GM21786 (cell line): ENCODE measurements at regions not wholly inside any gene's neighbourhood (a gene's known extent, or its start where the extent isn't known, plus 50 kb on each side); places are given as distances from the start of the nearest gene placed in this dataset.

ENCODE experiments used
- ATAC-seq: cut with Tn5 transposase; IDR thresholded peaks from one replicate; pipeline ENCODE4 v1.9.1; 2021; ENCODE audit not compliant: unreplicated experiment

GRCh38 chr17:77494664-77495435 lies 354.1 kb downstream of the SEC14L1 start:
- no peak for ATAC-seq

GRCh38 chr17:77495575-77495974 lies 354.8 kb downstream of the SEC14L1 start:
- ATAC-seq, result no peak

GRCh38 chr17:77496401-77496801 lies 355.6 kb downstream of the SEC14L1 start:
- no peak for ATAC-seq

GRCh38 chr17:77496831-77497577 lies 356.2 kb downstream of the SEC14L1 start:
- ATAC-seq, result no peak

- no peak for ATAC-seq
Observed at GRCh38 chr17:77497578-77497934, 356.8 kb downstream of the SEC14L1 start.

GRCh38 chr17:77498091-77498741 lies 357.4 kb downstream of the SEC14L1 start:
- ATAC-seq, result no peak

GRCh38 chr17:77498791-77499698 lies 358.3 kb downstream of the SEC14L1 start:
- no peak for ATAC-seq

- ATAC-seq, result no peak
Observed at GRCh38 chr17:77499699-77500435, 359.1 kb downstream of the SEC14L1 start.

GRCh38 chr17:77501101-77501566 lies 360.4 kb downstream of the SEC14L1 start:
- ATAC-seq, result no peak

GRCh38 chr17:77501751-77502625 lies 361.2 kb downstream of the SEC14L1 start:
- no peak for ATAC-seq

- ATAC-seq, result no peak
Observed at GRCh38 chr17:77502626-77503292, 362.0 kb downstream of the SEC14L1 start.

- ATAC-seq, result no peak
Observed at GRCh38 chr17:77503293-77503655, 362.5 kb downstream of the SEC14L1 start.

- no peak for ATAC-seq
Observed at GRCh38 chr17:77503916-77504651, 363.3 kb downstream of the SEC14L1 start.

- ATAC-seq, result no peak
Observed at GRCh38 chr17:77504652-77505155, 363.9 kb downstream of the SEC14L1 start.

GRCh38 chr17:77505181-77505639 lies 364.4 kb downstream of the SEC14L1 start:
- ATAC-seq, result no peak

- ATAC-seq, result no peak
Observed at GRCh38 chr17:77506371-77506991, 365.7 kb downstream of the SEC14L1 start.
